ENCODE measurements at regions not wholly inside any gene's neighbourhood (a gene's known extent, or its start where the extent isn't known, plus 50 kb on each side); places are given as distances from the start of the nearest gene placed in this dataset.

DNA sequence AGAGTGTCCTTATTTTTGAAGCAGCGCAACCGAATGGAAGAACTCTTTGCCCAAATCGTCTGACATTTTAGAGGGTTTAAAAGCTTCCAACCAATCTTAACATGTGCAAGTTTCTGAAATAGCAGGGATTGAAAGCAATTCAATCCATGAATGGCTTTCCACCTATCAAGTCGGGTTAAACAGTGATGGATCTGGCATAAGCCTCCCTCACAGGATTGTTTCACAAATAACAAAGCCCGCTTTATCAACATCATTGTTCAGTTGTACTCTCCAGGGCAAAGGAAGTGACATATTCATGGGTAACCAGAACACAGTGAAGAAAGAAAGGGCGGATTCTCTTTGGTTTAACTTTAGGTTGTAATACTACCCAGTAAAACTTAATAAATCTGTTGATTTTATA, 497.3 kb downstream of the MTRR start:
- H4K20me1 ChIP-seq (ENCODE audit: control insufficient read depth, insufficient read depth), result no peaks in the 10 kb centered on the region
- no TSS peak for BruUV-seq (replicated peaks)
- ChIA-PET CTCF (interaction anchor here (0.7 kb wide), 1 partner anchor 439 kb away, joined by 3 read pairs; no protein-coding TSS in a partner anchor), RAD21 (ENCODE audit: unreplicated experiment) (no interaction called here), POLR2A (no interaction called here), SMC1A (ENCODE audit: uncharacterized antibody, unreplicated experiment) (interaction anchor here (0.6 to 1.7 kb wide), 2 partner anchors 14 to 25 kb away, joined by 3 read pairs; no protein-coding TSS in a partner anchor)
- FAIRE-seq (no peak), DNase-seq (ENCODE audit: low read depth, low spot score) (no peak), ATAC-seq (no peak)
- H3K9me3 ChIP-seq (replicated peaks; ENCODE audit: control insufficient read depth, insufficient read depth, low read length), result no peaks in the 10 kb centered on the region
- no peak overlapping the region for H3K4me2 ChIP-seq (ENCODE audit: control insufficient read depth, insufficient read depth)
- no peaks in the 10 kb centered on the region for H3K36me3 ChIP-seq (ENCODE audit: control insufficient read depth in 2 of 2, insufficient read depth in 2 of 2, low read length in 1 of 2)
- no peaks in the 10 kb centered on the region for H3K79me2 ChIP-seq (ENCODE audit: control insufficient read depth, insufficient read depth, low read length)
- H3K4me3 ChIP-seq, result no peak overlapping the region
- no peak overlapping the region for H3K9ac ChIP-seq (ENCODE audit: control insufficient read depth, insufficient read depth, low read length)
- H2AFZ ChIP-seq (ENCODE audit: control insufficient read depth, low read depth, low read length), result no peak overlapping the region
- intact Hi-C loops (cut with micrococcal nuclease; ENCODE audit: unreplicated experiment) (no loop called here), in situ Hi-C loops (cut with MboI) (no loop called here)
- H3K4me1 ChIP-seq (ENCODE audit: control insufficient read depth, insufficient read depth, low read length), result no peaks in the 10 kb centered on the region
- H3K27me3 ChIP-seq (replicated peaks in 1 of 2; ENCODE audit: control insufficient read depth in 2 of 2, insufficient read depth in 2 of 2, low read length in 1 of 2), result no peaks in the 10 kb centered on the region
- TF ChIP-seq GABPA (IDR thresholded peaks at IDR 0.05; ENCODE audit: low read depth) (no peak), MTA2 (IDR thresholded peaks at IDR 0.05; ENCODE audit: low read depth) (no peak), HDAC6 (IDR thresholded peaks at IDR 0.05; ENCODE audit: unreplicated experiment) (no peak), SMAD1 (IDR thresholded peaks at IDR 0.05; ENCODE audit: low read depth, partially characterized antibody) (no peak), EP300 (IDR thresholded peaks at IDR 0.05; ENCODE audit: borderline replicate concordance in 1 of 2, control insufficient read depth in 1 of 2, low read depth in 2 of 2, low read length in 2 of 2) (no peak), SRF (IDR thresholded peaks at IDR 0.05; ENCODE audit: low read depth in 2 of 2, low read length in 2 of 2) (no peak), ETV6 (conservative IDR thresholded peaks at IDR 0.05 in 1 of 2, IDR thresholded peaks at IDR 0.05 in 1 of 2; ENCODE audit: borderline replicate concordance in 1 of 2, low read depth in 1 of 2) (no peak), SMC3 (IDR thresholded peaks at IDR 0.05; ENCODE audit: borderline replicate concordance, low read length) (no peak), NR2C1 (IDR thresholded peaks at IDR 0.05) (no peak), EED (IDR thresholded peaks at IDR 0.05; ENCODE audit: low read depth) (no peak), NR2F1 (conservative IDR thresholded peaks at IDR 0.05) (no peak), TCF12 (IDR thresholded peaks at IDR 0.05; ENCODE audit: low read depth, low read length) (no peak)
- TF ChIP-seq, protein P1, sequence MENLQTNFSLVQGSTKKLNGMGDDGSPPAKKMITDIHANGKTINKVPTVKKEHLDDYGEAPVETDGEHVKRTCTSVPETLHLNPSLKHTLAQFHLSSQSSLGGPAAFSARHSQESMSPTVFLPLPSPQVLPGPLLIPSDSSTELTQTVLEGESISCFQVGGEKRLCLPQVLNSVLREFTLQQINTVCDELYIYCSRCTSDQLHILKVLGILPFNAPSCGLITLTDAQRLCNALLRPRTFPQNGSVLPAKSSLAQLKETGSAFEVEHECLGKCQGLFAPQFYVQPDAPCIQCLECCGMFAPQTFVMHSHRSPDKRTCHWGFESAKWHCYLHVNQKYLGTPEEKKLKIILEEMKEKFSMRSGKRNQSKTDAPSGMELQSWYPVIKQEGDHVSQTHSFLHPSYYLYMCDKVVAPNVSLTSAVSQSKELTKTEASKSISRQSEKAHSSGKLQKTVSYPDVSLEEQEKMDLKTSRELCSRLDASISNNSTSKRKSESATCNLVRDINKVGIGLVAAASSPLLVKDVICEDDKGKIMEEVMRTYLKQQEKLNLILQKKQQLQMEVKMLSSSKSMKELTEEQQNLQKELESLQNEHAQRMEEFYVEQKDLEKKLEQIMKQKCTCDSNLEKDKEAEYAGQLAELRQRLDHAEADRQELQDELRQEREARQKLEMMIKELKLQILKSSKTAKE (IDR thresholded peaks at IDR 0.05; ENCODE audit: low read depth, poor library complexity, severe bottlenecking), result no peak
- 40% methylated on average over 6 of the region's 6 CpGs for WGBS (ENCODE audit: insufficient coverage, insufficient replicate concordance, low lambda C conversion rate, missing lambda C conversion rate)
- no peak overlapping the region for H3K27ac ChIP-seq (ENCODE audit: control insufficient read depth, insufficient read depth)

Data from GM12878 (cell line).